Fibroblast of peridontal ligament (primary cell): ENCODE measurements at regions not wholly inside any gene's neighbourhood (a gene's known extent, or its start where the extent isn't known, plus 50 kb on each side); places are given as distances from the start of the nearest gene placed in this dataset.

Experiments used
- DNase-seq: peaks from one replicate; pipeline ENCODE4 v3.0.0-alpha.2; 2010; ENCODE audit errors: extremely low read depth

DNA sequence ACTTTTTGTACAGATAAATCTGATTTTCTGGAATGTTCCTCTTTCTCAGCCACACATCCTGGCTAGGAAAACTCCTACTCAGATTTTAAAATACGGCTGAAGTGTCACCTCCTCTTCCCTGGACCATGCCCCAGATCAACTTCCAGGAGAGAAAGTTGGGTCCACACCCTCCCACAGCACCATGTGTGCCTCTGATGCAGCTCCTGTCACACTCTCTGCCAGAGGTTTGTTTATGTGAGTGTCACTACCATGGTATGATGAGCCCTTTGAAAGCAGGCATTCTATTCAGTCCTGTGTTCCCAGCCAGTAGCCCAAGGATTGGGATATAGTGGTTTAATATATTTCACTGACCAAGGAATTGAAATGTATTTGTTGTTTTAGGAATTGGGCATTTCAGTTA, 287.2 kb upstream of the ATP2B1 start:
- no peak for DNase-seq

DNA sequence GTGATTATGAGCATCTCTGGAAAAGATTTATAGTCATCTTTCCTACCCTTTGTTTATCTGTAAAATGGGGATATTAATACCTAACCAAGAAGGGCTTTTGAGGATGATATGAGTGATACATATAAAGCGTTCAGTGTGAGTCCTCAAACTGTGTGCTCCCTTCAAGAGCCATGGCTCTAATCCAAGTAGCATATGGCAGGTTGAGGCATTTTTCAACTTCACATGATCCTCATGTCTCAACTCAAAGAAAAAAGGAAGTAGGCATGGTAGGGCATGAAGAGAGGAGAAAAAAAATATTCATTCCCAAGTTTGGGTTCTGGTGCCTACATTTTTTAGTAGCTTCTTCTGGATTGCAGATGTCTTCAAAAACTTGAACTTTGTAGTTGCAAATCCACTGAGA, 286.3 kb upstream of the ATP2B1 start:
- no peak for DNase-seq

DNA sequence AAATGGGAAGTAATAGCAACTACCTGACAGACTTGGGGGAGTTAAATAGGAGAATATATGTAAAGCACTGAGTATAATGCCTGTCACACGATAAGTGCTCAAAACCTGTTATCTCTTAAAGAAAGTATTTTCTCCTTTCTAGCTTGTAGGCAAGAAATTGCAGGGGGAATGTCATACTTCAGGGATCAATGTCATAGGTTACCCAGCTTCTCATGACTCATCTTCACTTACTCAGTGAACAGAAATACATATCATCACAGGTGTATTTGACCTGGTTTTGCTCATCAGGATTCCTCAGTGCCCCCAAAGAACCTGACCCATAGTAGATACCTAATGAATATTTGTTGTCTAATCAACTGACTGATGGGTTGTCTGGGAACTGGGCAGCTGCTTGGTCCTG, 285.0 kb upstream of the ATP2B1 start:
- no peak for DNase-seq

DNA sequence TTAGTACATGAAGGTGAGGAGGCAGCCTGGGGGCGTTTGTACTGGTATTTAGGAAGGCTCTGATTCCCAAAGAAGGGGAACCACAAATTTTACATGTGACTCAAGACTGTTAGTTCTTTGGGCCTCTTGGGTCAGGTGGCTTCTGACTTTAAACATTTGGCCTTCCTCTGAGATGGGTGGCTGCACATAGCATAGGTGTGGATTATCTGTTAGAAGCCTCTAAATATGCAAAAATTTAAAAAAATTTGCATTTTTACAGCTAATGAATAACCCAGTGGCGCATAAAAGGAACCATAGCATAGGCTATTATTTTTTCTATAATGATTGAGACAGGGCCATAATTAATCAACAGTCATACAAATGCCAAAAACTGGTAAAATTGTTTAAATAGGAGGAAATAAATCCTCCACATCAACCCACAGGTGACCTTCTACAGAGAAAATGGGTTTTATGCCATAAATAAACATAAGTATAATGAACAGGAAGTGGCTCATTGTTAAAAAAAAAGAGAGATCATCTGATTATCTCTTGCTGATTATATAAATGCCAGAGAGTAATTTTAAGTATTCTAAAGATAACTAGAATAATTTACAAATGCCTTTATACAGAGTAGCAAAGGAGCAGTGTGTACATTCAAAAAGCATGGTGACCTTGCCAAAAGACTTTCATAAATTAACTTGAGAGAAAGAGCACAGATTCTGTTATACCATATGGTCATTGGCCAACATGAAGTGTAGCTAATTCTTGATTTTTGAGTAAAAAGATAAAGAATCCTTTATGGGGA, 284.2 kb upstream of the ATP2B1 start:
- DNase-seq: no peak

DNA sequence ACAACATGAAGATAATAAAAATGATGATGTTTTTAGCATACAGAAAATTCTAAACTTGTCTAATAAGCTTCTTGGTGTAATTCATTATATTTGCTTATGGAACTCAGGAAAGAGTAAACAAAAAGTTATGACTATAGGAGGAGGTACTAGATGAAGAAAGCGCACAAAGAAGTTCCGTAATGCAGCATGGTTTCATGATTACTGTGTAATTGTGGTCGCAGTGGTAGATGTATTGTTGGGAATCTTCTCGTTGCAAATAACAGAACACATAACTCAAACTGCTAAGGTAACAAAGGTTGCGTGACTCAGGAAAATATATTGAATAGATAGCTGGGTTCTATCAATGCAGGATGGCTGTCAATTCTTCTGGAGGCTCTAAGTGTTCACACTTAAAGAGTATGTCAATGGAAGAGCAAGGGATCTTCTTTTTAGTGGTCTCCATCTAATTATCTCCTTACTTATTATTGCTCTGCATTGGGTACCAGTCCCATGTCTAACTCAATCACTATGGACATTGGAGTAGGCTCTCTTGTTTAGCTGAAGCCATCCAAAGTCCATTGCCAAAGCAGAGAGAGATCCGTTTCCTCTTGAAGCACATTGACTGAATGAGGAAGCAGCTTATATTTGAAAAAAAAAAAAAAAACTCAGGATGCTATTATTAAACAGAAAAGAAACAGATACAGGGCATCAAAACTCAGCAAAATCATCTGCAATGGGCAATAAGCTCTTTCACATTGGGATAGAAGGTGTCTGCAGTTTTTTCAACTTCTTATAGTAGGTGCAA, 283.4 kb upstream of the ATP2B1 start:
- DNase-seq: no peak

DNA sequence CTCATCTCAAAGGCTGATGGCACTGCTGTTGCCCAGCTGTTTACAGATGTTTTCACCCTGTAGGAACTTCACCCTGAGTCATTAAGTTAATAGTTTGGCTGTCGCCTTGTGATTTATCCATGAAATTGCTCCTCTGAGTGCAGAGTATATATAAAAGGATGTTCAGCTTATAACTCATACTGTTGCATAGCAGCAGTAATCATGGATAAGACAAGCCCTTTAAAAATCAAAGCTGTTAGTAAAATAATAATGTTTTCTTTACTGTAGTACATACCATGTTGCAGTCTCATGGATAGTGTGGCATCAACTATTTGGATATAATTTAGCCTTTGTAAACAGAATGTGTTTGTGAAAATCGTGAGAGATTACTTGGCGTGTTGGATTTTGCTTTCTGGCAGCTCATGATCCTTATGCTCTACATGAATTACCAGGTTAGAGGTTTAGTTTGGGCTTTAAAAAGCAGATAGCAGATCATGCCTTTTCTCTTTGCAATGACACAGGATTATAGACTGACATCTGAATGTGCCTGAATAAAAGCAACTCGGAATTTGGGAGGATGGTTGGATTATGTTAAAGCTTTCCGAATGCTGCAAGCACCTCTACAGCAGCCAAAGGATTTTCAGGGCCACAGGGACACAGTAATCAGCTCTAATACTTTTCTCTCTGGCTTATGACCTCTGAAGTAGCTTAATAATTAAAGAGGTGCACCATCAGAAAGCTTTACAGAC, 279.7 kb upstream of the ATP2B1 start:
- DNase-seq: no peak

DNA sequence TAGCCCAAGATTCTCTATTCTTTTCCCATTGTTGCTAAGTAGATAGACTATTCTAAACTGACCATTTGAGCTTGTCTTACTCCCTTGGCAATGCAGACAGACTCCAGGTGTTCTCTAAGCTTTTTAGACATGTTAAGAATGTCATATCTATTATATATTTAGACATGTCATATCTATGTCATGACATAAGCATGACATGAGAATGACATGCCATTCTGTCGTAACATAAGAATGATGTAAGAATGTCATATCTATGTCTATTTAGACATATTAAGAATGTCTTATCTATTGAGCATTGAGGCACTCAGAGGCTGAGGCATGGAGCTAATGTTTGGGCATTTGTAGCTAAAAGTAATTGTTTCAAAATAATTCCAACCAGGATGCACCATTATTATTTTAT, 277.3 kb upstream of the ATP2B1 start:
- DNase-seq: no peak

DNA sequence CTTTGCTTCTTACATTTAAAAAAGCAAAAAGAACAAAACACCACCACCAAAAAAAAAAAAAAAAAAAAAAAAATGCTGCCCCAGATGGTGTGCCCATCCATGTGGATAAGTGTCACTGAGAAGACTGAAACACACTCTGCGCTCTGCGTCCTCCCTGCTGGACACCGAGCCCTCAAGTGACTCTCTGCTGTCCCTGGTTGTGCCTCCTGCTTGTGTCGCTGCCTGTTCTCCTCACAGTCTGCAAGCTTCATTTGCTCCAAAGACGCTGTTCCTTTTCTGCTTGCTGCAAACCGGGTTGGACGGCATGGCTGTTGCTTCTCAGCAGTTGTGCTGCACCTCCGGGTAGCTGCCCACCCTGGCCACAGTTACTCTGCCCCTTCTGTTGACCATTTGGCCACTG, 276.2 kb upstream of the ATP2B1 start:
- DNase-seq: no peak

DNA sequence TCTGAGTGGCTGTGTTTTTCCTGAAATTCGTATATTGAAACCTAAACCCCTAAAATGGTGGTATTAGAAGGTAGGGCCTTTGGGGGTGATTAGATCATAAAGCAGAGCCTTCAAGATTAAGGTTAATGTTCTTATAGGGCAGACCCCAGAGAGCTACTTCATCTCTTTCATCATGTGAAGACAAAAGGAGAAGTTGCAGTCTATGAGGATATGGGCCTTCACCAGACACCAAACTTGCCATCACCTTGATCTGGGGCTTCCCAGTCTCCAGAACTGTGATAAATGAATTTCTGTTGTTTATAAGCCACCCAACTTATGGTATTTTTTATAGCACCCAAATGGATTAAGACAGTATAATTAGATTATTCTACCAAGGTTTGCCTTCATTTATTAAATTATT, 275.0 kb upstream of the ATP2B1 start:
- DNase-seq: no peak

DNA sequence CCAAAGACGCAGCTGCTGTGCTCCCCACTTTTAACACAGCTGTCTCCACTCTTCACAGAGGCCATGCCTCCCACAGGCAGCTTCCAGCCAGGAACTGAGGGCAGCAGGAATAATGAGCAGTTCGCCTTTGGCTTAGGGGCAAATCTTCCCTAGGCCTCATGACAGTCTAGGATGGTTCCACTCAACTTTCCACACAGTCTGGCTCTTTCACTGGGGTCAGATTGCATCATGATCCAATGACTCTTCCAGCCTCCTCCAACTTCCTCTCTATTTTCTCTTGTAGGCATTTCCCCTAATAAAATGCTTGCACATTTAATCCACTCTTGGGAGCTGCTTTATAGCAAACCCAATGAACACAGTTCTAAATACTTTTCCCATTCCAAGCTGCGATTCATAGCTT, 271.6 kb upstream of the ATP2B1 start:
- peak; percentile 45 for DNase-seq

DNA sequence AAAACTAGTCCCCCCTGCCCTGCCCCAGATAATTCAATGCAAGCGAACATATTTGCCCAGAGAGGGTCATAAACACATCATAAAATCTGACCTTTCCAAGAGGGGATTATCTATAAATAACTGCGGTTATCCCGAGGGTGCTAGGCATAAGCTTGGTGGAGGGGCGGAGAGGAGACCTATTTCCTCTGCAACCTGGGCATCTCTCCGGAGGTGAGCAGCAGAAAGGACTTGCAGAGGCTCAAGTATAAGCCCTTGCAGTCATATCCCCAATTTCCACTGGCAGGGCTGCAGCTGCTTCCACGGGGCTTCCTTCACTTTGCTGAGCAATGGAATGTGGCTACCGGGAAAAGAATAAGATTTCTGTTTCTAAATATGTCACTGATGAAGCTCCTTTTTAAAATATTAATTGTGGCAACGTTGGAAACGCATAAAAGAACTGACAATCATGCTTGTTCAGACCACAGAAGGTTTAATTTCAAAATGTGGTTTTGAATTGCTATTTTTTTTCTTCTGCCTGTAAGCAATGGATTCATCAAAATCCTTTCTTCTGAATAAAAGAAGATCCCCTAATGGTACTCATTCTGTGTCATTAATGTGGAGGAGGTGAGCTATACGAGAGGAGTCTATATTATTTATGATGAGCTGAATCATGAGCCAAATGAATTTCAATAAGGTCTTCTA, 268.9 kb upstream of the ATP2B1 start:
- DNase-seq: no peak

DNA sequence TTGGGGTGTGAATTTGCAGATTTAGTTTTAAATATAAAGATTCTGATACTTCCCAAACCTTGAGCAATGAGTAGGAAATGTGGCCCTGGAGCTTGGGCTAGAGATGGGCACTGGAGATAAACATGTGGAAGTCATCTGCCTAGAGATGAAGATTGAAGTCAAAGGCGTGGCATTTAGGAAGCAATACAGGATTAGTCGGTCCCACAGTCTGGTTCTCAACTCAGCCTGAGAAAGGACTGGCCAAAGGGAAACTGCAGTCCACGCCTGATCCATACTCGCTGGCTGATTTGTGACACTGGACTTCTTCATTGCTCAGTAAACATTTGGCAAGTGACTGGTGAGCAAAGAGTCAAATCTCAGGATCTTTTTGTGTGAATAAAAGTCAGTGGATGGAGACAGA, 268.2 kb upstream of the ATP2B1 start:
- DNase-seq: no peak

DNA sequence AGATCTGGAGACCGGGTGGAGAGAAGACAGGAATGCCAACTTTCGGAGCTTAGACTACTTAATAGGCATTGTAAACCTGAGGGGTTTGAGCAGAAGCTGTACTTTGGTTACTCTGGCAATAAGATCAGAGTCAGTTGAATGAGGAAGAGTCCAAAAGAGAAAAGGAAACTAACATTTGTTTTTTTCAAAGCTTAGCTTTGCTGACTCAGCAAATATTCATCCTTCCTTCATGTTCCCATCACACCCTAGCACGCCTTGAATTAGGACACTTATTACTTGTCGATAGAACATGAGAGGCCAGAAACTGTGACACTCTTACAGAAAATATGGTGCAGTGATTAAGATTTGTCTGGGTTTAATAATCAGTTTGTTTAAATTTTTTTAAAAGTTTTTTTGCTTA, 266.9 kb upstream of the ATP2B1 start:
- DNase-seq: no peak

DNA sequence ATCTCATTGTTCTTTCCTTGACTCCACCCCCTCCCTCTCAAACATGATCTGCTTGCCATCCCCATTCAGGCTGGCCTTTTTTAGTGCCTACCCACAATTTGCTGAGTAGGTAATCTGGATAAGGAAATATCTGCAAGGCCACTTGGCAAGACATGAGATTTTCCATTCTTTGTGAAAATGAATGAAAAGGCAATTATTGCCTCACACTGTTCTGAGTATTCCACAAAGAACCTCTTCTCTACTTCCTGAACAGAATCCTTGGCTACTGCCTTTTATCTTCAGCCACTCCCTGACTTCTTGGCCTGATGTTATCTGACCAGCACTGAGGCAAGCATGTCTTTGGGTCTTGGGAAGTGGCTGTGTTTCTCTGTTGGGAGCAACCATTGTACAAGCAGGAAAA, 263.2 kb upstream of the ATP2B1 start:
- DNase-seq: peak; percentile 45

DNA sequence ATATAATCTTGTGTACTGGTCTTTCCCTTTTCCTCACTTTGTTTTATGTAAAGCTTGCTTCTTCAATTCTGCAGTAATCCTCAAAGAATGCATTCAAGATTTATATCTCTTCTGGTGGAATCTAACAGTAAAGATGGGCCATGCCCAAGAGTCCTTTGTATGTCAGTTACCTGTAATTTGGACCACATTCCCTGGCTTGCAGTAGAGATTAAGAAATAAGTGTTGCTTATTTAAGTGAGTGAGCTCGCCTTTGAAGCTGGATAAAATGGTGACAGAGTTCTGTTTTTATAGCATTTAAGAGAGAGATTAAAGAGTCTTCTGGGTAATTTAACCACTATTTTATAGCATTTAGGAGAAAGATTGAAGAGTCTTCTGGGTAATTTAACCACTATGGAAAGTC, 262.1 kb upstream of the ATP2B1 start:
- DNase-seq: no peak

DNA sequence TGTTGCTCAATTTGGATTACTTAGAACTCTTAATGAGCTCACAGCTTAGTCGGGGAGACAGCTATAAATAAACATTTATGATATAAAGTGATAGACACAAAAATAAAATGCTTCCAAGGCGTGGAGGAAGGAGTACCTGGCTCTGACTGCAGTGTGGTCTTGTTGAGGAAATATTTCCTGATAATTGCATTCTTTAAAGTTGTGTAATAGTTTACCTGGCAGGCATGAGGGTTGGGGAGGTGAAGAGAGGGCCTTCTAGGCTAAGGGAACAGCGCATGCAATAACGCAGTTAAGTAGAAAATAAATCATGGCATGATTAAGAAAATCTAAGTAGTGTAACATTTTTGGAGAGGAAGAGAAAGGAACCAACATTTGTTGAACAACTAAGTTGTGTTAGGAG, 260.5 kb upstream of the ATP2B1 start:
- no peak for DNase-seq

DNA sequence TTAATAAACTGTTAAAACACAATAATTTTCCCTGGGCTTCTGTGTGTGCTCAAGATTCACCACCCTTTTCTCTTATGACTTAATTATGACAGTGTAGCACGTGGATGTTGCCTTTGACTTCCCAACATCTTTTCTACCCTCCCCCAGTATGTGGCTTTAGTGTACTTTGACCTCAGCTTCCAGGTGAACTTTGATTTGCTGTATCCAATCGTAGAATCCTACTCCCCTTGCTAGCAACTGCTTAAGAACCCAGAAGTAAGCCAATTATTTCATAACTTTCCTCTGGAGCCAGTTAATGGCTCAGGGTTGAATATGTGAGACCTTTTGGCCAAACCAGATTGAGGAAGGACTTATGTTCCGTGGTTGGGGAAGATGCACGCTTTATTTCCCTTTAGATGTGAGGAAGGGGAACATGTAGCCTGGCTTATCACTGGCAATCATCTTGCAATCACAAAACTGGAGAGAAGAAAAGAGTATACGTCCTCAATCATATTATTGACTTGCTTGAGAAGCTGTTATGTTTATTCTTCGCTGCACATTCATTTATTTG, 259.6 kb upstream of the ATP2B1 start:
- DNase-seq: no peak

DNA sequence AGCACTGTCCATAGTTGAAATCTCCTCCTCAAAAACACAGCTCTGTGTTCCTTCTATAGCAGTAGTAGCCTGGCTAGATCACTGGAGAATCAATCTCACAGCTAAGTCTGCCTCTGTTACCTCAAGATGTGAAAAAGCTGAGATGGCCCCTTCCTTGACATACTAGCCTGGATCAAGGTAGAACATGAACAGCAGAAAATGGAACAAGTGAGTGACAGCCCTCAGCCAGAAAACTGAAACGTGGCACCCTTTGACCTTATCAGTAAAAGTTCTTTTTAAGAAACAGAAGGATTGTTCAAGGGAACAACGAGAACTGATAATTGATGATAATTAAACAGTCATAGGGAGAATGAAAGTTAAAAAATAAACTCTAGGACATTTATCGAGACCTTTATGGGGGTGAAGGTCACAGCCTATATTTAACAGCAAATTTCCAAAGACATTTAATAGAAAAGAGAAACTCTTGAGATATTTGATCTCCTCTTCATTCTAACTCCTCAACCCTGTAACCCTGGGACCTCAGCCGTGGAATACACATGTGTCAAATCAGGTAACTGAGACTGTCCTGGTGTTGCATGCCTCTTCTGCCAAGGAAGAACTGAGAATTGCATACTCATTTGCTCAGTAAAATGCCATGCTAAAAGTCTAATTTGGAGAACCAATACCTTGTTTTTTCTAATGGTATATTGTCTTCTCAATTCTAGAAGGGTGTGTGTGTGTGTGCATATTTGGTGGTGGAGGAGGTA, 258.0 kb upstream of the ATP2B1 start:
- DNase-seq: no peak

DNA sequence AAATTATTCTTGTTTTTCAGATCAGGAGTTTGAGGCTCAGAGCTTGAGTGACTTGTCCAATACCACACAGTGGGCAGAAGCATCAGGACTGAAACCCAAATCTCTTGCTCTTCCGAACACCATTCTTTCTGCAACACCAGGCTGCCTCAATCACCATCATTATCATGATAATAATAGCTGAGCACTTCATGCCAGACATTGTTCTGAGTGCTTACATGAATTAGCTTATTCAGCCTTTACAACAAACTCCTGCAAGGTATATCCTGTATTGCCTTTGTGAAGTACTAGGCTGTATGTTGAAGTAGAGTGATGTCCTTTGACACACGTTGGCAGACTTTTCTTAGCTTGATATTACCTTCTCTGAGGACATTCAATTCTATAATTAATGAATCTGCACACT, 257.4 kb upstream of the ATP2B1 start:
- DNase-seq: no peak

DNA sequence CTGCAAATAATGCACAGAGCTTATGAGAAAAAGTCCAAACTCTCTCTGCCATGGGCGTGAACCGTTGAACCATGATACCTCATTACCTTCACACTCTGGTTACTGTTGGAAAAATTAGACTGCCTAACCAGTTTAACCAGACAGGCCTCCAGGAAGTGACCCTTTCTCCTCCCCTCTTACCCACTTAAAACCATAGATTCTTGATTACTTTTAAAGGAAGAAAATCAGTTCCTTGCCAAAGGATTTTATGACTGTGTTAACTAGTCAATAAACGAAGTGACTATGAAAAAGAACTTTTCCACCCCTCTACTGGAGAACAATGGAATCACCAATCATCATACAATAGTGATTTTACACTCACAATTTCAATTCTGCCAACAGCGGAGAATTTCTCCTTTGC, 254.0 kb upstream of the ATP2B1 start:
- peak; percentile 45 for DNase-seq
